ENCODE measurements at regions not wholly inside any gene's neighbourhood (a gene's known extent, or its start where the extent isn't known, plus 50 kb on each side); places are given as distances from the start of the nearest gene placed in this dataset.

DNA sequence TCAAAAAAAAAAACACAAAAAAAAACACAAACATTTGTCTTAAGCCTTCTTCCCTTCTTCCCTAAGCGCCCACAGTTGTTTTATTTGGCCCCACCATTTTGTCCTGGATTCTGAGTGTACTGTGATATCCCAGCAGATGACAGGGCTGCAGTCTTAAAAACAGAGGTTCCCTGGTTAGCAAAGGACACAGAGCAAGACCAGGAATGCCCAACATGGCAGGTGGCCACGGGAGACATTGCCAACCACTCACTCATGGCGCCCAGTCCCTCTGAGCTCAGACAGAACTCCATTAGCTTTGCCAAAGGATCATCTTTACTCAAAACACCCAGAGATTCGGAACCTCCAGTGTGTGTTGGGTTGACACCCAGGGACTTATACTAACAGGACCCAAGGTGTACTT is 249.3 kb downstream of the MRTFB start:
- no peak for DNase-seq (ENCODE audit: low read depth)
- TF ChIP-seq, protein P1, sequence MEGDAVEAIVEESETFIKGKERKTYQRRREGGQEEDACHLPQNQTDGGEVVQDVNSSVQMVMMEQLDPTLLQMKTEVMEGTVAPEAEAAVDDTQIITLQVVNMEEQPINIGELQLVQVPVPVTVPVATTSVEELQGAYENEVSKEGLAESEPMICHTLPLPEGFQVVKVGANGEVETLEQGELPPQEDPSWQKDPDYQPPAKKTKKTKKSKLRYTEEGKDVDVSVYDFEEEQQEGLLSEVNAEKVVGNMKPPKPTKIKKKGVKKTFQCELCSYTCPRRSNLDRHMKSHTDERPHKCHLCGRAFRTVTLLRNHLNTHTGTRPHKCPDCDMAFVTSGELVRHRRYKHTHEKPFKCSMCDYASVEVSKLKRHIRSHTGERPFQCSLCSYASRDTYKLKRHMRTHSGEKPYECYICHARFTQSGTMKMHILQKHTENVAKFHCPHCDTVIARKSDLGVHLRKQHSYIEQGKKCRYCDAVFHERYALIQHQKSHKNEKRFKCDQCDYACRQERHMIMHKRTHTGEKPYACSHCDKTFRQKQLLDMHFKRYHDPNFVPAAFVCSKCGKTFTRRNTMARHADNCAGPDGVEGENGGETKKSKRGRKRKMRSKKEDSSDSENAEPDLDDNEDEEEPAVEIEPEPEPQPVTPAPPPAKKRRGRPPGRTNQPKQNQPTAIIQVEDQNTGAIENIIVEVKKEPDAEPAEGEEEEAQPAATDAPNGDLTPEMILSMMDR (IDR thresholded peaks at IDR 0.05; ENCODE audit: insufficient read depth, low read depth, low read length) = no peak

More for the DNA sequence above, 249.3 kb downstream of the MRTFB start:
- H3K4me3 ChIP-seq (ENCODE audit: low read depth, low read length) = no peak overlapping the region

All from fibroblast of villous mesenchyme (primary cell).